Activated CD8-positive, alpha-beta T cell treated with anti-CD3 and anti-CD28 coated beads for 36 hours (primary cell): ENCODE measurements at regions not wholly inside any gene's neighbourhood (a gene's known extent, or its start where the extent isn't known, plus 50 kb on each side); places are given as distances from the start of the nearest gene placed in this dataset.

Experiments used
- ATAC-seq: fragments of 200-7000 bp; cut with Tn5 transposase; one replicate; pipeline ENCODE4 v1.10.0; 2021; ENCODE audit warnings: mild to moderate bottlenecking, moderate library complexity
- CTCF ChIA-PET: fragments of 350-600 bp; sonication (Branson Sonifier 250); formaldehyde crosslinking; loops from one replicate; lab custom pipeline; 2021; ENCODE audit warnings: antibody characterized with exemption; lab: Charles Lee
- POLR2A ChIA-PET: fragments of 350-600 bp; sonication (Branson Sonifier 250); formaldehyde crosslinking; loops from one replicate; lab custom pipeline; 2021; ENCODE audit warnings: antibody characterized with exemption; lab: Charles Lee
- DNase-seq: peaks from one replicate; pipeline ENCODE4 v3.0.0-alpha.2; 2020
- H3K27ac Mint-ChIP-seq: one replicate; pipeline ENCODE4 v1.8.0; 2021; ENCODE audit warnings: mild to moderate bottlenecking, mixed read lengths
- H3K27me3 Mint-ChIP-seq: one replicate; pipeline ENCODE4 v1.8.0; 2021; ENCODE audit warnings: mixed read lengths
- H3K36me3 Mint-ChIP-seq: one replicate; pipeline ENCODE4 v1.8.0; 2021; ENCODE audit warnings: low read depth, mixed read lengths
- H3K4me1 Mint-ChIP-seq: one replicate; pipeline ENCODE4 v1.8.0; 2021; ENCODE audit warnings: low read depth, mixed read lengths
- H3K4me3 Mint-ChIP-seq: one replicate; pipeline ENCODE4 v1.8.0; 2021; ENCODE audit warnings: mild to moderate bottlenecking, moderate library complexity, mixed read lengths
- H3K9me3 Mint-ChIP-seq: one replicate; pipeline ENCODE4 v1.8.0; 2021; ENCODE audit warnings: mixed read lengths
- CTCF ChIP-seq: fragments of 200-600 bp; IDR thresholded peaks from one replicate; pipeline ENCODE4 v1.8.0; 2022; ENCODE audit warnings: antibody characterized with exemption, mild to moderate bottlenecking
- intact Hi-C: fragments of 100-400 bp; cut with micrococcal nuclease; formaldehyde crosslinking; loops from one replicate; pipeline ENCODE4 v1.10.0; 2022

DNA sequence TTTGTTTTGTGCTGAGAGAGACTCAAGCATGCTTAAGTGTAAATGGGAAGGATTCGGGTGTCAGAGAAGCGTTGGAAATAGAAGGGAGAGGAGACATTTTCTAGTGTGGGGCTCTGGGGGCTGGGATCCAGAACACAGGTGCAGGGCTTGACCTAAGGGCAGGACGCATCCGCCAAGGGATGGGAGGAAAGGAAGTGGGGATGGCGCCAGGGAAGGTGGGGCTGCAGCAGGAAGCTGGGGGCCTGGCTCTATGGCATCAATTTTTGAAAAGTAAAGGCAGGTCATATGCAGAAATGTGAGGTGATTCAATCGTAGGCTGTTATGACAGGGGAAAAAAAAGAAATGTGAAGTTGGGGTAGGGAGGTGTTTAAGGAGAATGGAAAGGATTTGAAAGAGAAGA is 143.2 kb upstream of the SERTAD2 start:
- Mint-ChIP-seq H3K9me3 (no peaks in the 10 kb centered on the region), H3K36me3 (no peaks in the 10 kb centered on the region), H3K27ac (no peak overlapping the region), H3K4me1 (no peaks in the 10 kb centered on the region), H3K27me3 (peaks cover 2% of the 10 kb centered on the region), H3K4me3 (no peak overlapping the region)
- DNase-seq, result no peak
- no peak for ATAC-seq
- CTCF ChIA-PET, result no interaction called here
- POLR2A ChIA-PET, result no interaction called here
- intact Hi-C loops, result no loop called here
- no peak for TF ChIP-seq CTCF

DNA sequence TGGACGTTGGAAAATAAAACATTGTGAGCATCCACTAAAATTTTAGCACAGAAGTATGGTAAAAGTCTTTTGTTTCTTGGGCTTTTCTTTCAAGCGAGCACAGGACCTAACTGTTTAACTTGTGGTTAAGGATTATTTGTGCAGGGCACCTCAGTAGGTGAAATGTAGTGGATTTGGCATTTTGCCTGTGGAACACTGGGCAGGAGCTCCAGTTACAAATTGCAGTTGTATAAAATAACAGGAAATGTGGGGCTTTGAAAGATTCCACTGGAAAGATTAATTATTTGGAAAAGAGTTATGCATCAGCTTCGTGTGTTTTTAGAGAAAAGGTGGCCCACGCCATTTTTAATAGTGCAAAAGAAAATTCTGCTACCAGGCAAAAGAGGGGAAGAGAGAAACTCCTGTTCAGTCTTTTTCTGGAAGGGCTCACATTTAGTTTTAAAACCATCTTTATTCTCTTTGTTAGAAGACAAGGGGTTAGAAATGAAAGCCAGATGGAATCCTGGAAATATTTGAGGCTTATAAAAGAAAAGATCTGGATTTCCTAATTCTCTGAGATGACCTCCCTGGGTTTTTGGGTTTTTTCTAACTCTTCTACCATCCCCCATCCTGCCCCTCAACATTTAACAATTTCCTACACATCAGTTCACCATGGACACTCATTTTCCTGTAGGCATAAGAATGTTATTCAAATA is 144.3 kb upstream of the SERTAD2 start:
- Mint-ChIP-seq H3K36me3 (no peaks in the 10 kb centered on the region), H3K4me1 (no peaks in the 10 kb centered on the region), H3K27me3 (peaks cover 2% of the 10 kb centered on the region), H3K9me3 (no peaks in the 10 kb centered on the region), H3K4me3 (no peak overlapping the region), H3K27ac (no peak overlapping the region)
- CTCF ChIA-PET, result no interaction called here
- POLR2A ChIA-PET, result interaction anchor here (1.0 kb wide), 1 partner anchor 46 kb away, joined by 4 read pairs; no protein-coding TSS in a partner anchor
- ATAC-seq (no peak), DNase-seq (no peak)
- intact Hi-C loops, result no loop called here
- no peak for TF ChIP-seq CTCF

GRCh38 chr2:64799592-64800252 is 146.0 kb upstream of the SERTAD2 start:
- no peak for TF ChIP-seq CTCF
- Mint-ChIP-seq H3K36me3 (no peaks in the 10 kb centered on the region), H3K27ac (no peak overlapping the region), H3K27me3 (no peaks in the 10 kb centered on the region), H3K4me3 (no peak overlapping the region), H3K4me1 (no peaks in the 10 kb centered on the region), H3K9me3 (no peaks in the 10 kb centered on the region)
- intact Hi-C loops, result no loop called here
- no peak for DNase-seq
- ATAC-seq, result no peak
- POLR2A ChIA-PET, result no interaction called here
- CTCF ChIA-PET, result interaction anchor here (0.6 kb wide), 1 partner anchor 17 kb away, joined by 3 read pairs; no protein-coding TSS in a partner anchor

DNA sequence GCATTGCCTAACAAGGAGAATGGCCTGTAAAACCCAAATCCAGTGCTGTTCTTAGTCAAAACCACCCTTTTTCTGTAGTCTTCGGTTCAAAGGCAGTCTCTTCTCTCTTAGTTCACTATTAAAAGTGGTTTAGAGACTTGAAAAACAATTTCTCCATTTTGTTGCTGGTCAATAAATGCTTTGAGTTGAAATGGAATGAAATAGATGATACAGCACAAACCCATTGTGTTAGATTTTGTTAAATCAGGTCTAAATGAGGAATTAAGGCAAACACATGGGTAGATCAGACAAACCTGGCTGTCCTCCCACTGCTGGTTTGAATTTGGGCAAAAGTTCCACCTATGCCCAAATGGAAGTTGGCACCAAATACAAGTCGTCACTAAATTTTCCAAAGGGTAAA is 150.1 kb upstream of the SERTAD2 start:
- no peak for ATAC-seq
- H3K4me3 Mint-ChIP-seq, result no peak overlapping the region
- ChIA-PET CTCF (no interaction called here), POLR2A (no interaction called here)
- no peaks in the 10 kb centered on the region for H3K9me3 Mint-ChIP-seq
- H3K27ac Mint-ChIP-seq, result no peak overlapping the region
- peaks cover 21% of the 10 kb centered on the region for H3K4me1 Mint-ChIP-seq
- intact Hi-C loops, result no loop called here
- H3K27me3 Mint-ChIP-seq, result no peaks in the 10 kb centered on the region
- no peak for TF ChIP-seq CTCF
- no peaks in the 10 kb centered on the region for H3K36me3 Mint-ChIP-seq
- no peak for DNase-seq

- H3K4me1 Mint-ChIP-seq, result peaks cover 21% of the 10 kb centered on the region
- H3K27ac Mint-ChIP-seq, result no peak overlapping the region
- DNase-seq (no peak), ATAC-seq (no peak)
- H3K9me3 Mint-ChIP-seq, result no peaks in the 10 kb centered on the region
- POLR2A ChIA-PET, result no interaction called here
- CTCF ChIA-PET, result no interaction called here
- H3K36me3 Mint-ChIP-seq, result no peaks in the 10 kb centered on the region
- no peaks in the 10 kb centered on the region for H3K27me3 Mint-ChIP-seq
- TF ChIP-seq CTCF, result no peak
- H3K4me3 Mint-ChIP-seq, result no peak overlapping the region
- intact Hi-C loops, result no loop called here
Measured at GRCh38 chr2:64804651-64805050, 150.9 kb upstream of the SERTAD2 start.
